IMR-90 (cell line): ENCODE measurements at regions not wholly inside any gene's neighbourhood (a gene's known extent, or its start where the extent isn't known, plus 50 kb on each side); places are given as distances from the start of the nearest gene placed in this dataset.

Source experiments
- BHLHE40 ChIP-seq: fragments of 150-350 bp; IDR thresholded peaks from 2 replicates; pipeline ENCODE4 v1.6.1; 2016; ENCODE audit warnings: mild to moderate bottlenecking, low read depth, low read length
- CTCF ChIP-seq: conservative IDR thresholded peaks from 2 replicates; pipeline ENCODE4 v1.5.1; 2012; ENCODE audit warnings: mild to moderate bottlenecking, low read depth, low read length, improper control_type of control experiment
- FOS ChIP-seq: fragments of 150-350 bp; IDR thresholded peaks from 2 replicates; pipeline ENCODE4 v1.6.1; 2016; ENCODE audit warnings: low read depth, low read length
- POLR2A ChIP-seq: IDR thresholded peaks from 2 replicates; pipeline ENCODE4 v1.6.1; 2012; ENCODE audit warnings: mild to moderate bottlenecking, low read depth, low read length

DNA sequence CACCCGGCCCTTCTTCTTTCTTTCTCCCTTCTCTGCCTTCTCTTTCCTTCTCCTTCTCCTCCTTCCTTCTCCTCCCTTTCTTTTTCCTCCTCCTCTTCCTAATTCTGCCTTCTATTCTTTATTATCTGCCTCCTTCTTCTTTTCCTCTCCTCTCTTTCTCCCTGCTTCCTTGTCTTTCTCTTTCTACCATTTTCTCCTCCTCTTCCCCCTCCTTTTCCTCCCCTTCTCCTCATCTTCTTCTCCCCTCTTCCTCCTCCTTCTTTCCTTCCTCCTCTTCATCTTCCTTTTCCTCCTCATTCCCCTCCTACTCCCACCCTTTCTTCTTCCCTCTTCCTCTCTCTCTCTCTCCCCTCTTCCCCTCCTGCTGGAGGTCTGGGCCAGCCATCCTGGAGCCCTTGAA, 294.9 kb upstream of the CRY1 start:
- TF ChIP-seq CTCF, result no peak
- TF ChIP-seq FOS, result no peak
- no peak for TF ChIP-seq POLR2A
- TF ChIP-seq BHLHE40, result no peak
